ENCODE measurements at regions not wholly inside any gene's neighbourhood (a gene's known extent, or its start where the extent isn't known, plus 50 kb on each side); places are given as distances from the start of the nearest gene placed in this dataset.

- Mint-ChIP-seq H3K9me3 (ENCODE audit: unreplicated experiment) (no peaks in the 10 kb centered on the region), H3K4me1 (ENCODE audit: unreplicated experiment) (peaks cover 12% of the 10 kb centered on the region), H3K36me3 (ENCODE audit: unreplicated experiment) (no peaks in the 10 kb centered on the region), H3K27me3 (ENCODE audit: unreplicated experiment) (peaks cover 8% of the 10 kb centered on the region), H3K4me3 (ENCODE audit: unreplicated experiment) (no peak overlapping the region), H3K27ac (ENCODE audit: unreplicated experiment) (no peak overlapping the region)
- DNase-seq (ENCODE audit: extremely low spot score, unreplicated experiment) = no peak
- no peak for TF ChIP-seq CTCF (IDR thresholded peaks at IDR 0.05)
Measured at GRCh38 chr6:166079841-166080240, 87.8 kb downstream of the TBXT start.

GRCh38 chr6:166078294-166078693, 89.4 kb downstream of the TBXT start:
- H3K36me3 Mint-ChIP-seq (ENCODE audit: unreplicated experiment) = no peaks in the 10 kb centered on the region
- no peak for DNase-seq (ENCODE audit: extremely low spot score, unreplicated experiment)
- TF ChIP-seq CTCF (IDR thresholded peaks at IDR 0.05) = no peak
- H3K9me3 Mint-ChIP-seq (ENCODE audit: unreplicated experiment) = no peaks in the 10 kb centered on the region
- no peak overlapping the region for H3K4me3 Mint-ChIP-seq (ENCODE audit: unreplicated experiment)
- no peak overlapping the region for H3K27ac Mint-ChIP-seq (ENCODE audit: unreplicated experiment)
- H3K27me3 Mint-ChIP-seq (ENCODE audit: unreplicated experiment) = peaks cover 4% of the 10 kb centered on the region
- peaks cover 12% of the 10 kb centered on the region for H3K4me1 Mint-ChIP-seq (ENCODE audit: unreplicated experiment)

- Mint-ChIP-seq H3K36me3 (ENCODE audit: unreplicated experiment) (no peaks in the 10 kb centered on the region), H3K27me3 (ENCODE audit: unreplicated experiment) (peaks cover 12% of the 10 kb centered on the region), H3K4me1 (ENCODE audit: unreplicated experiment) (peaks cover 12% of the 10 kb centered on the region), H3K27ac (ENCODE audit: unreplicated experiment) (no peak overlapping the region), H3K4me3 (ENCODE audit: unreplicated experiment) (no peak overlapping the region), H3K9me3 (ENCODE audit: unreplicated experiment) (no peaks in the 10 kb centered on the region)
- no peak for DNase-seq (ENCODE audit: extremely low spot score, unreplicated experiment)
- TF ChIP-seq CTCF (IDR thresholded peaks at IDR 0.05) = no peak
Measured at GRCh38 chr6:166076625-166077024, 91.0 kb downstream of the TBXT start.

- TF ChIP-seq CTCF (IDR thresholded peaks at IDR 0.05) = no peak
- peaks cover 12% of the 10 kb centered on the region for H3K27me3 Mint-ChIP-seq (ENCODE audit: unreplicated experiment)
- H3K36me3 Mint-ChIP-seq (ENCODE audit: unreplicated experiment) = no peaks in the 10 kb centered on the region
- no peak overlapping the region for H3K27ac Mint-ChIP-seq (ENCODE audit: unreplicated experiment)
- H3K9me3 Mint-ChIP-seq (ENCODE audit: unreplicated experiment) = no peaks in the 10 kb centered on the region
- no peak for DNase-seq (ENCODE audit: extremely low spot score, unreplicated experiment)
- H3K4me1 Mint-ChIP-seq (ENCODE audit: unreplicated experiment) = peaks cover 12% of the 10 kb centered on the region
- no peak overlapping the region for H3K4me3 Mint-ChIP-seq (ENCODE audit: unreplicated experiment)
Measured at GRCh38 chr6:166075925-166076324, 91.7 kb downstream of the TBXT start.

- Mint-ChIP-seq H3K27ac (ENCODE audit: unreplicated experiment) (no peak overlapping the region), H3K36me3 (ENCODE audit: unreplicated experiment) (no peaks in the 10 kb centered on the region), H3K27me3 (ENCODE audit: unreplicated experiment) (peaks cover 15% of the 10 kb centered on the region), H3K4me1 (ENCODE audit: unreplicated experiment) (peaks cover 12% of the 10 kb centered on the region), H3K4me3 (ENCODE audit: unreplicated experiment) (no peak overlapping the region), H3K9me3 (ENCODE audit: unreplicated experiment) (no peaks in the 10 kb centered on the region)
- TF ChIP-seq CTCF (IDR thresholded peaks at IDR 0.05) = no peak
- no peak for DNase-seq (ENCODE audit: extremely low spot score, unreplicated experiment)
Measured at GRCh38 chr6:166075186-166075585, 92.5 kb downstream of the TBXT start.

Measured in osteocyte (in vitro differentiated cells).